Fibroblast of lung (primary cell): ENCODE measurements at regions not wholly inside any gene's neighbourhood (a gene's known extent, or its start where the extent isn't known, plus 50 kb on each side); places are given as distances from the start of the nearest gene placed in this dataset.

Source experiments
- DNase-seq, 2 donors: peaks; one replicate each; pipeline versions ENCODE4 v3.0.0 to v3.0.0-alpha.2; 2010; ENCODE audit warnings: low read depth in 2 of 2
- H2AFZ ChIP-seq: 2 replicates; pipeline ENCODE4 v1.5.1; 2012; ENCODE audit warnings: low read length, control low read depth, inconsistent platforms
- H3K27ac ChIP-seq: 2 replicates; pipeline ENCODE4 v1.5.1; 2011; ENCODE audit warnings: low read length, control low read depth; ENCODE audit not compliant: insufficient read depth
- H3K27me3 ChIP-seq: 2 replicates; pipeline ENCODE4 v1.5.1; 2011; ENCODE audit warnings: mild to moderate bottlenecking, low read length; ENCODE audit not compliant: control insufficient read depth, insufficient read depth
- H3K36me3 ChIP-seq: 2 replicates; pipeline ENCODE4 v1.5.1; 2011; ENCODE audit warnings: low read length; ENCODE audit not compliant: control insufficient read depth, insufficient read depth
- H3K4me1 ChIP-seq: 2 replicates; pipeline ENCODE4 v1.5.1; 2011; ENCODE audit warnings: low read length; ENCODE audit not compliant: control insufficient read depth, insufficient read depth; ENCODE audit errors: extremely low read depth
- H3K4me2 ChIP-seq: 2 replicates; pipeline ENCODE4 v1.5.1; 2011; ENCODE audit warnings: low read length, control low read depth; ENCODE audit not compliant: insufficient read depth; ENCODE audit errors: extremely low read depth
- H3K4me3 ChIP-seq, 4 experiments: fragments of 200-600 bp in 1 of 4; sonication (generic) in 1 of 4; replicated peaks in 1 of 4; 2 replicates each; pipeline ENCODE4 v1.5.1; 2011 to 2016; ENCODE audit warnings: low read length in 4 of 4, low read depth in 3 of 4, mild to moderate bottlenecking in 3 of 4, control low read depth in 2 of 4, inconsistent platforms in 1 of 4, mixed read lengths in 1 of 4; ENCODE audit not compliant: insufficient read depth in 1 of 4; ENCODE audit errors: control extremely low read depth in 1 of 4
- H3K79me2 ChIP-seq: 2 replicates; pipeline ENCODE4 v1.5.1; 2012; ENCODE audit warnings: mild to moderate bottlenecking, low read length, inconsistent platforms; ENCODE audit not compliant: control insufficient read depth, insufficient read depth
- H3K9ac ChIP-seq: 2 replicates; pipeline ENCODE4 v1.5.1; 2011; ENCODE audit warnings: mild to moderate bottlenecking, low read length, control low read depth; ENCODE audit not compliant: insufficient read depth
- H3K9me3 ChIP-seq: 2 replicates; pipeline ENCODE4 v1.5.1; 2012; ENCODE audit warnings: low read depth, low read length; ENCODE audit not compliant: control insufficient read depth, insufficient read depth
- H4K20me1 ChIP-seq: 2 replicates; pipeline ENCODE4 v1.5.1; 2011; ENCODE audit warnings: low read length; ENCODE audit not compliant: control insufficient read depth, insufficient read depth; ENCODE audit errors: extremely low read depth
- CTCF ChIP-seq, 2 donors: IDR thresholded peaks in 1 of 2; conservative IDR thresholded peaks in 1 of 2; 1 replicate in 1 of 2; 2 replicates in 1 of 2; pipeline ENCODE4 v1.5.1; 2011 to 2012; ENCODE audit warnings: low read length in 2 of 2, control low read depth in 1 of 2, inconsistent platforms in 1 of 2, low read depth in 1 of 2, mild to moderate bottlenecking in 1 of 2
- EZH2 ChIP-seq: IDR thresholded peaks from 2 replicates; pipeline ENCODE4 v1.5.1; 2012; ENCODE audit warnings: low read length, control low read depth, mild to moderate bottlenecking; ENCODE audit errors: missing control alignments

- Histone ChIP-seq H3K4me3 (no peak overlapping the region), H3K9ac (no peak overlapping the region), H3K27ac (no peak overlapping the region), H3K36me3 (no peaks in the 10 kb centered on the region), H3K4me1 (no peaks in the 10 kb centered on the region), H3K79me2 (no peaks in the 10 kb centered on the region), H4K20me1 (no peaks in the 10 kb centered on the region), H3K9me3 (no peaks in the 10 kb centered on the region), H3K4me2 (no peak overlapping the region), H3K27me3 (no peaks in the 10 kb centered on the region), H2AFZ (no peak overlapping the region)
- TF ChIP-seq CTCF (conservative IDR thresholded peaks at IDR 0.05 in 1 of 2, IDR thresholded peaks at IDR 0.05 in 1 of 2; ENCODE audit: low read depth in 1 of 2, low read length in 2 of 2) = no peak
- TF ChIP-seq EZH2 = no peak
- DNase-seq = no peak
Observed at GRCh38 chr1:166552706-166553105, 286.6 kb upstream of the POGK start.

- Histone ChIP-seq H4K20me1 (no peaks in the 10 kb centered on the region), H3K4me1 (no peaks in the 10 kb centered on the region), H3K9me3 (no peaks in the 10 kb centered on the region), H3K36me3 (no peaks in the 10 kb centered on the region), H3K27ac (no peak overlapping the region), H3K9ac (no peak overlapping the region), H3K27me3 (no peaks in the 10 kb centered on the region), H3K79me2 (no peaks in the 10 kb centered on the region), H3K4me3 (no peak overlapping the region), H2AFZ (no peak overlapping the region), H3K4me2 (no peak overlapping the region)
- no peak for DNase-seq
- TF ChIP-seq CTCF (conservative IDR thresholded peaks at IDR 0.05 in 1 of 2, IDR thresholded peaks at IDR 0.05 in 1 of 2; ENCODE audit: low read depth in 1 of 2, low read length in 2 of 2) = no peak
- no peak for TF ChIP-seq EZH2
Observed at GRCh38 chr1:166570954-166571353, 268.3 kb upstream of the POGK start.

- Histone ChIP-seq H3K9me3 (no peaks in the 10 kb centered on the region), H3K4me2 (no peak overlapping the region), H3K36me3 (no peaks in the 10 kb centered on the region), H4K20me1 (no peaks in the 10 kb centered on the region), H3K4me1 (no peaks in the 10 kb centered on the region), H3K9ac (no peak overlapping the region), H3K27ac (no peak overlapping the region), H3K27me3 (no peaks in the 10 kb centered on the region), H2AFZ (no peak overlapping the region), H3K4me3 (no peak overlapping the region), H3K79me2 (no peaks in the 10 kb centered on the region)
- DNase-seq = no peak
- TF ChIP-seq CTCF (conservative IDR thresholded peaks at IDR 0.05 in 1 of 2, IDR thresholded peaks at IDR 0.05 in 1 of 2; ENCODE audit: low read depth in 1 of 2, low read length in 2 of 2) = no peak
- TF ChIP-seq EZH2 = no peak
Observed at GRCh38 chr1:166573199-166573598, 266.1 kb upstream of the POGK start.
